NCI-H1048 (cell line): ENCODE measurements at regions not wholly inside any gene's neighbourhood (a gene's known extent, or its start where the extent isn't known, plus 50 kb on each side); places are given as distances from the start of the nearest gene placed in this dataset.

Source experiments
- DNase-seq: peaks from one replicate; lab custom pipeline; 2025; lab: John Stamatoyannopoulos, UW

GRCh38 chr1:194535369-194535768, 1349.0 kb upstream of the B3GALT2 start:
- DNase-seq = no peak

DNA sequence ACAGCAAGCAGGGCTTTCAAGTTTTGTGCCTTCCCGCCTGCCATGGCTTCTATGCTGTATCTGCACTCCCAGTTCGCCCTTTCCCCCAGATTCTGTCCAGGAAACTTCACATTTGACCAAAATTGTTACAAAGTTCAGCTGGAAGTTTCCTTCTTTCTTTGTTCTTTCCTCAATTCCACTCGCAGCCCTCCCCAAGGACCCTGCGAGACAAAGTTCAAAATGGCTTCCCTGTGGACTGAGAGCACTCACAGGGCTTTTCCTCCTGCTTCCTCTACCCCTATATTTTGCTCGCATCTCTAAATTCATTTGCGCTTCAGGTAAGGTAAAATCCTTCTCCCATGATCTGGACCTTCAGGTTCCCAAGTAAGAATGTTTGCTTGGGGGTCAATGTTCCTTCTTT, 1348.4 kb upstream of the B3GALT2 start:
- no peak for DNase-seq

- no peak for DNase-seq
Observed at GRCh38 chr1:194533641-194534040, 1347.2 kb upstream of the B3GALT2 start.

- DNase-seq = no peak
Observed at GRCh38 chr1:194517567-194517966, 1331.2 kb upstream of the B3GALT2 start.

GRCh38 chr1:194515916-194516315, 1329.5 kb upstream of the B3GALT2 start:
- DNase-seq = no peak

DNA sequence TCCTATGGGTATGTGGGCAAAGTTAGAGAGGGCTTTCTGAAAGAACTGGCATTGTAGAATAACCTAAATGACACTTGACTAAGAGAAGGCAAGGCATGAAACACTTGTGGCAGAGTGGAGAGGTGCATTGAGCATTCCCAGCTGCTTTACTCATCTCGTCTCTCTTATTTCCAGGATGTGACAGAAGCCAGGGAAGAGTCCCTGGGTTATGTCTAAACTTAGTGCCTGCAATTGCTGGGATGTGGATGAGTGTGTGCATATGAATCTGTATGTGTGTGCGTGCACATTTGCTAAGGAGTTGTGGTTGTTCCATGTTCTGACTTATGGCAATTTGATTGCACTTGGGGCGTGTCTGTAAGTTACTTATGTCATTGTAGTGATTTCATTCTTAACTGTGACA, 1326.5 kb upstream of the B3GALT2 start:
- DNase-seq = no peak

DNA sequence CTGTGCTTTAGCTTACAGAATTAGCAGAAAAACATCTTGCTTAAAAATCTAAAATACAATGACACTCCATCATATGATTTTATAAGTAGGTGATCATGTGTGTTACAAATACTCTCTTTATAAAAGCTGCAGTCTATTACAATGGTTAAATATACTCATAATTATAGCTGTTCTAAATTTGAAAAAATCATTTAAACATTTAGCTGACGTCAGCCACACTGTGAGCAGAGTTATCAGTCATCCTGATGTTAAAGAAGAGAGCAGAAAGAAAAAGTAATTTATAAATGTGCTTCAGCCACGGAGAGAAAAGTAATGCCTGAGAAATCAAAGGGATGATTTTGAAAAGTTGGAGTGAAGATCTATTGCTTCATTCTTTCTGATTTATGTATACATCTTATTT, 1325.9 kb upstream of the B3GALT2 start:
- no peak for DNase-seq

- no peak for DNase-seq
Observed at GRCh38 chr1:194503209-194503608, 1316.8 kb upstream of the B3GALT2 start.

DNA sequence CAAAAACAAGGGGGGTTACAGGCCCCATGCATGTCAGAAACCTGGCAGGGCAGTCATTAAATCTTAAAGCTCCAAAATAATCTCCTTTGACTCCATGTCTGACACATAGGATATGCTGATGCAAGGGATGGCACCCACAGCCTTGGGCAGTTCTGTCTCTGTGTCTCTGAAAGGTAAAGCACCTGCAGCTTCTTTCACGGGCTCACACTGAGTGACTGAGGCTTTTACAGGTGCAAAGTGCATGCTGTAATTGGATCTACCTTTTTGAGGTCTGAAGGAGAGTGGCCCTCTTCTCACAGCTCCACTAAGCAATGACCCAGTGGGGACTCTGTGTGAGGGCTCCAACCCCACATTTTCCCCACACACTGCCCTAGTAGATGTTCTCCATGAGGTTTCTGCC, 1309.0 kb upstream of the B3GALT2 start:
- DNase-seq = no peak

DNA sequence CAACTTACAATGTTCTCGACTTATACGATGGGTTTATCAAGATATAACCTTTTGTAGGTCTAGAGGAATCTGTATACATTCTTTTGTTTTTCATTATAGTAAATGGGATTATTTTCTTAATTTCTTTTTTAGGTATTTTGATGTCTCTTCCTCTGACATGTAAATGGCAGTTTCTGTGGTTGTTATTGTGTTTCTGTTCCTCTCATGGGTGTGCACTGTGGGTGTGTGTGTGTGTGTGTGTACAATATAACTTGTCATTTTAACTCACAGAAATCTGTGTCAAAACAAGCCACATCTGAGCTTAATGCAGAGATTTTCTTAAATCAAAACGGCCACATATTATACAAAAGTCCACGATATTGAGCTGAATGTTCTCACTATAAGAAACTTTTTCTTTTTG, 1300.8 kb upstream of the B3GALT2 start:
- DNase-seq = no peak

DNA sequence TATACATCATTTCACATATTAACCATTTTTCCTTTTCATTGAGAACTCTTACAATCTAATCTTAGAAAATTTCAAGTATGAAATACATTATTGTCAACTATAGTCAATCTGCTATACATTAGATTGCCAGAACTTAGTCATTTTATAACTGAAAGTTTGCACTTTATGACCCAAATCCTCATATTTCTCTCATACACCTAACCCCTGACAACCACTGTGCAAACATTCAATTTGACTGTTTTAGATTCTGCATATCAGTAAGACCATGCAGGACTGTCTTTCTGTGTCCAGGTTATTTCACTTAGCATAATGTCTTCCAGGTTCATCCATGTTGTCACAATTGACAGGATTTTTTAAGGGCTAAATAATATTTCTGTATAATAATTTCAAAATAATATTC, 1299.0 kb upstream of the B3GALT2 start:
- DNase-seq = no peak

DNA sequence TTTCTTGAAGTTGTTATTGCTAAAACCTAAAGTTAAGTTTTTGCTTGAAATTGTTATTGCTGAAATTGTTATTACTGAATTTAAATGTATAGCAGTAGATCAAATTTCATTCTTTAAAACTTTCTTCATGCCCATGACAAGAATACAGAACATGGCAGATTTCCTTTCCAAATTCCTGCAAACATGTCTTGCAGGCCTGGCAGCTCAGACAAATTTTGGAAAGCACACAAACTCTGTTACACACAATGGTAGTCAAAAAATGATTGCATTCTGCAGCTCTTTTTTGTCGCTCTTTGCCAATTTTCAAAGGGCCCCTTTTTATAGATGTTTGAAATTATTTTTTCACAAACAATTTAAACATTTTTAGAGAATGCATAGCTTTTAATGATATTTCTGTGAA, 1292.3 kb upstream of the B3GALT2 start:
- DNase-seq = no peak

GRCh38 chr1:194477908-194478307, 1291.5 kb upstream of the B3GALT2 start:
- DNase-seq = no peak

DNA sequence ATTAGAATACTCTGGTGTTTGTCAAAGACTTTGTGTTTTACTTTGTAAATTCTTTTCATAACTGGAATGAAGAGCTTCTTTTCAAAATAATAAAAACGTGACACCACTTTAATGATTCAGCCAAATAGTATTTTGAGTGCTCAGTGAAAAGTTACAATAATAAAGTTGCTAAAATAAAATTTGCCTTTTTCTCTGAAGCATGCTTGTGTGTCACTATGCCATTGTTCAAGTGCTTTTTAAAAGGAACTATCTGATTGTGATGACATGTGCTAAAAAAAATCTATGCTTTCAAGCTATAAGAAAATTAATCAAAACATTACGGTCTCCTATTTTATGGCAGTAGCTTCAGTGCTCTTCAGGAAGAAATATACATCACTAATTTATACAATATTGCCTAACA, 1290.5 kb upstream of the B3GALT2 start:
- no peak for DNase-seq

- no peak for DNase-seq
Observed at GRCh38 chr1:194476351-194476750, 1289.9 kb upstream of the B3GALT2 start.

- DNase-seq = no peak
Observed at GRCh38 chr1:194474701-194475100, 1288.3 kb upstream of the B3GALT2 start.

GRCh38 chr1:194473766-194474165, 1287.4 kb upstream of the B3GALT2 start:
- no peak for DNase-seq

- DNase-seq = no peak
Observed at GRCh38 chr1:194469282-194469681, 1282.9 kb upstream of the B3GALT2 start.

DNA sequence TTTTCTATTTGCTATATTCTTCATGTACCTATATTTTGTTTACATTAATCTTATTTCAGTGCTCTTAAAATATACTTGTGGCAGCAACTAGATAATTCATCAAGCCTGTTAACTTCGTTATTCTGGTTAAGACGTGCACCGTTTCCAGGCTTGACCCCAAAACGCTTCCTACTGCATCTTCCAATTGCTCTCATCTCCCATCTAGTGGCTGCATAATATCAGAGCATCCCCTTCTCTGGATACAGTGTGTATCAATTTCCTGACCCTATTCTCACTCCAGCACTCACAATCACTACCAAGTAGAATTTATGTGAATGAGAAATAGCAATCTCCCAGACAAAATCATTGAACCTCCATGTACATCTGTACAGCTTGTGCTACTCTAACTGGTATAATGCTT, 1280.3 kb upstream of the B3GALT2 start:
- DNase-seq = no peak

GRCh38 chr1:194447636-194448035, 1261.2 kb upstream of the B3GALT2 start:
- DNase-seq = no peak

DNA sequence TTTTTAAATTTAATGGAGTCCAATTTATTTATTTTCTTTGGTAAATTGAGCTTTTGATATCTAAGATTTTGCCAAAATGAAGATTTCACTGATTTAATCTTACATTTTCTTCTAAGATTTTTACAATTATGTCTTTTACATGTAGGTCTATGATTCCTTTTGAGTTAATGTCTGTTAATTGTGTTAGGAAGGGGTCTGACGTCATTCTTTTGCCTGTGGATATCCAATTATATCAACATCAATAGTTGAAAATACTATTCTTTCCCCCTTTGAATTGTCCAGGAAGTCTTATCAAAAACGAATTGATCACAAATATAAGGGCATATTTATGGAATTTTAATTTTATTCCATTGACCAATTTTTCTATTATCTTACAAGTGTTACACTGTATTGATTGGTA, 1258.8 kb upstream of the B3GALT2 start:
- DNase-seq = no peak

DNA sequence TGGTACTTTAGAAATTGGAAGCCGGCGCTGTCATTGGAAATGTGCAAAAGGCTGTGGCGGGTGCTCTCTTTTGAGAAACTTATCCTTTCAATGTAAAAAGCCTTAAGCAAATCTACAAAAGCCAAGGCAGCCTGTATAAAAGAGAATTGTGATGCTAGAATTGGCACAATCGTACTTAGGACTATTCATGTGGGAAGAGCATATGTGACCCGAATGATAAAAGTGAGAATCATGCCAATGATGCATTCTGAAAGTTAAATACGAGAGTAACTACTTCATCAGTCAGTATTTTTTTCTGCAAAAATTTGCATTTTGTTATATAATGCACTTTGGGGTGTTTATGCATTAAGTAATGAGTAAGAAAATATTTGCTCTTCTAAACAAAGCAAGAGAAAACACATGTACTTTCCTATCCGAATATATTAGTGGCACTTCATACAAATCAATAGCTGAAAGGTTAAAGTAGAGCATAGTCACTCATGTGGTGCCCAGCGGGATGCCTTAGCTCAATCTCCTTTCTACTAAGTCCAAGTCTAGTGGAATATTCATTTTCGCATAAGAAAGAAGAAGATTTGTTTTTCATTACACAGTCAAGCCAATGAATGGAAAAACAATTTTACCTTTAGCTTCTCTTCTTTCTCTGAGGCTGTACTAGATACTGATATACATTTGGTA, 1256.6 kb upstream of the B3GALT2 start:
- no peak for DNase-seq

- no peak for DNase-seq
Observed at GRCh38 chr1:194437135-194437534, 1250.7 kb upstream of the B3GALT2 start.

- no peak for DNase-seq
Observed at GRCh38 chr1:194431121-194431520, 1244.7 kb upstream of the B3GALT2 start.

GRCh38 chr1:194420706-194421105, 1234.3 kb upstream of the B3GALT2 start:
- no peak for DNase-seq
